Adrenal gland (tissue), 5 donors: ENCODE measurements at regions not wholly inside any gene's neighbourhood (a gene's known extent, or its start where the extent isn't known, plus 50 kb on each side); places are given as distances from the start of the nearest gene placed in this dataset.

Experiments
- POLR2A ChIP-seq, 2 donors: fragments of 450-650 bp; IDR thresholded peaks; one replicate each; pipeline ENCODE4 v1.6.1; 2017; ENCODE audit warnings: antibody characterized with exemption in 2 of 2, mild to moderate bottlenecking in 2 of 2, moderate library complexity in 1 of 2
- TF ChIP-seq, protein P1 (sequence below), 6 experiments: fragments of 450-650 bp in 4 of 6; fragments of 200-600 bp in 2 of 6; sonication (generic) in 1 of 6; IDR thresholded peaks; 1 replicate in 5 of 6; 2 replicates in 1 of 6; pipeline versions ENCODE4 v1.5.1 to v1.8.0; 2016 to 2021; ENCODE audit warnings: antibody characterized with exemption in 6 of 6, mild to moderate bottlenecking in 2 of 6, moderate library complexity in 1 of 6
- donor health status: DM: no; HTN: no; CAD: no.

DNA sequence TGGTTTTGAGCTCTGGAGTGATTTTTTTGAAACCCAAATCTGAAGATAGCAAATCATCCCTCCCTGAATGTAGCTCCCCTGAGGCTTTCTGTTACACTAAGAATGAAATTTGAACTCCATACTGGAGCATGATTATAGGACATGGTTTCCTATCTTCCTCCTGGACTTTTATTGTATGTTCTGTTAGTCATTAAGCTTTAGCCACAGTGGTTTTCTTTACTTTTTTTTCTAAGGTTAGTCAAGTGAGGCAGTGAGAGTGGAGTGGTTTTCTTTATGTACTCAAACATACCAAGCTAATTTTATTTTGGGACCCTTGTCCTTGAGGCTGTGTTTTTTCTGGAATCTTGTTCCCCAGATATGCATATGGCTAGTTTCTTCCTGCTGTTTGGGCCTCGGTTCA, 55.2 kb upstream of the FRMD4B start:
- TF ChIP-seq, protein P1, sequence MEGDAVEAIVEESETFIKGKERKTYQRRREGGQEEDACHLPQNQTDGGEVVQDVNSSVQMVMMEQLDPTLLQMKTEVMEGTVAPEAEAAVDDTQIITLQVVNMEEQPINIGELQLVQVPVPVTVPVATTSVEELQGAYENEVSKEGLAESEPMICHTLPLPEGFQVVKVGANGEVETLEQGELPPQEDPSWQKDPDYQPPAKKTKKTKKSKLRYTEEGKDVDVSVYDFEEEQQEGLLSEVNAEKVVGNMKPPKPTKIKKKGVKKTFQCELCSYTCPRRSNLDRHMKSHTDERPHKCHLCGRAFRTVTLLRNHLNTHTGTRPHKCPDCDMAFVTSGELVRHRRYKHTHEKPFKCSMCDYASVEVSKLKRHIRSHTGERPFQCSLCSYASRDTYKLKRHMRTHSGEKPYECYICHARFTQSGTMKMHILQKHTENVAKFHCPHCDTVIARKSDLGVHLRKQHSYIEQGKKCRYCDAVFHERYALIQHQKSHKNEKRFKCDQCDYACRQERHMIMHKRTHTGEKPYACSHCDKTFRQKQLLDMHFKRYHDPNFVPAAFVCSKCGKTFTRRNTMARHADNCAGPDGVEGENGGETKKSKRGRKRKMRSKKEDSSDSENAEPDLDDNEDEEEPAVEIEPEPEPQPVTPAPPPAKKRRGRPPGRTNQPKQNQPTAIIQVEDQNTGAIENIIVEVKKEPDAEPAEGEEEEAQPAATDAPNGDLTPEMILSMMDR (IDR thresholded peaks at IDR 0.05) = no peak
- no peak for TF ChIP-seq POLR2A (IDR thresholded peaks at IDR 0.05)
